ENCODE measurements at regions not wholly inside any gene's neighbourhood (a gene's known extent, or its start where the extent isn't known, plus 50 kb on each side); places are given as distances from the start of the nearest gene placed in this dataset.

- H3K4me3 ChIP-seq (ENCODE audit: extremely low read depth, insufficient read depth, low read length, poor library complexity, severe bottlenecking), result no peak overlapping the region
- 89% methylated on average over 10 of the region's 11 CpGs for WGBS, 2 experiments (ENCODE audit: insufficient coverage in 2 of 2)
- H3K9me3 ChIP-seq (ENCODE audit: control insufficient read depth, low read length), result no peaks in the 10 kb centered on the region
- no peak overlapping the region for H3K27ac ChIP-seq (ENCODE audit: low read depth, low read length, severe bottlenecking)
- no peaks in the 10 kb centered on the region for H3K36me3 ChIP-seq (ENCODE audit: control insufficient read depth, insufficient read depth, low read length)
- peaks cover 3% of the 10 kb centered on the region for H3K4me1 ChIP-seq (ENCODE audit: control insufficient read depth, insufficient read depth, low read length, poor library complexity, severe bottlenecking)
These were observed 146.3 kb upstream of the RAB4A start for GRCh38 chr1:229124520-229125124.

- Histone ChIP-seq H3K27ac (ENCODE audit: low read depth, low read length, severe bottlenecking) (no peak overlapping the region), H3K4me1 (ENCODE audit: control insufficient read depth, insufficient read depth, low read length, poor library complexity, severe bottlenecking) (peaks cover 7% of the 10 kb centered on the region), H3K4me3 (ENCODE audit: extremely low read depth, insufficient read depth, low read length, poor library complexity, severe bottlenecking) (no peak overlapping the region), H3K36me3 (ENCODE audit: control insufficient read depth, insufficient read depth, low read length) (no peaks in the 10 kb centered on the region), H3K9me3 (ENCODE audit: control insufficient read depth, low read length) (no peaks in the 10 kb centered on the region)
- WGBS, 2 experiments (ENCODE audit: insufficient coverage in 2 of 2), result 100% methylated on average over 1 of the region's 2 CpGs; no CpG with 5 or more reads in 1 of the 2 experiments
These were observed 143.6 kb upstream of the RAB4A start for GRCh38 chr1:229127301-229127700.

- Histone ChIP-seq H3K27ac (ENCODE audit: low read depth, low read length, severe bottlenecking) (no peak overlapping the region), H3K4me3 (ENCODE audit: extremely low read depth, insufficient read depth, low read length, poor library complexity, severe bottlenecking) (no peak overlapping the region), H3K9me3 (ENCODE audit: control insufficient read depth, low read length) (no peaks in the 10 kb centered on the region), H3K36me3 (ENCODE audit: control insufficient read depth, insufficient read depth, low read length) (no peaks in the 10 kb centered on the region), H3K4me1 (ENCODE audit: control insufficient read depth, insufficient read depth, low read length, poor library complexity, severe bottlenecking) (peaks cover 7% of the 10 kb centered on the region)
- 86 to 100% methylated on average over 1 of the region's 7 CpGs for WGBS, 2 experiments (ENCODE audit: insufficient coverage in 2 of 2)
These were observed 142.8 kb upstream of the RAB4A start for GRCh38 chr1:229128066-229128608.

GRCh38 chr1:229129301-229130027, 141.4 kb upstream of the RAB4A start:
- Histone ChIP-seq H3K4me1 (ENCODE audit: control insufficient read depth, insufficient read depth, low read length, poor library complexity, severe bottlenecking) (peaks cover 7% of the 10 kb centered on the region), H3K9me3 (ENCODE audit: control insufficient read depth, low read length) (peaks cover 2% of the 10 kb centered on the region), H3K27ac (ENCODE audit: low read depth, low read length, severe bottlenecking) (no peak overlapping the region), H3K36me3 (ENCODE audit: control insufficient read depth, insufficient read depth, low read length) (no peaks in the 10 kb centered on the region), H3K4me3 (ENCODE audit: extremely low read depth, insufficient read depth, low read length, poor library complexity, severe bottlenecking) (no peak overlapping the region)
- WGBS, 2 experiments (ENCODE audit: insufficient coverage in 2 of 2), result 77 to 90% methylated on average over 16 to 17 of the region's 17 CpGs

DNA sequence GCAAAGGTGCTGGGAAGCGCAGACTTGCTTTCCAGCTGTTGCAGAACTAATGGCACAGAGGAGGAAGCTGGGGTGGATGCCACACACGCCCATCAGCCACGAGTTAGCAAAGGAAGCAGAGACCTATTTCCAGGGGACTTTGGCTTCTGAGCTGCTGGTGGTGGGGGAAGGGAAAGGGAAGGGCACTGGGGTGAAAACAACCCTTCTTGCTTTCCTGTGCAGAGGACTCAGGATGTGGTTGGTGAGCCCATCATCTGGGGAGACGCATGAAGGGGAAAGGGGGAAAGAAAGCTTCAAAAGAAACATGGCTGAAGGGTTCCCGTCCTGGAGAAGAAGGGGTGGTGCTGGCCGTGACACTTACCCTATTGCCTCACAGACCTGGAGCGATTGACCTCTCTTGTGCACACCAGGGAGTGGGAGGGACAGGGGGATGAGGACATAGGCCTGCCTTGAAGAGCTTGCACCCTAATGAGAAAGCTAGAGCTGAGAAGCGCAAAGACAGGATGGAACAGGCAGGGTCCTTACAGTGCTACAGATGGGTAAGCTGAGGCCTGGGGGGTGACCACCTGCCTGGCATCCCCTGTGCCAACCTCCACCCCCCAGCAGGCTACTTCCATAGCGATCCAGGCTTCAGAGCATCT, 140.8 kb upstream of the RAB4A start:
- H3K27ac ChIP-seq (ENCODE audit: low read depth, low read length, severe bottlenecking), result no peak overlapping the region
- H3K36me3 ChIP-seq (ENCODE audit: control insufficient read depth, insufficient read depth, low read length), result no peaks in the 10 kb centered on the region
- H3K4me1 ChIP-seq (ENCODE audit: control insufficient read depth, insufficient read depth, low read length, poor library complexity, severe bottlenecking), result peaks cover 7% of the 10 kb centered on the region
- 78 to 86% methylated on average over 7 to 8 of the region's 9 CpGs for WGBS, 2 experiments (ENCODE audit: insufficient coverage in 2 of 2)
- no peak overlapping the region for H3K4me3 ChIP-seq (ENCODE audit: extremely low read depth, insufficient read depth, low read length, poor library complexity, severe bottlenecking)
- peaks cover 9% of the 10 kb centered on the region for H3K9me3 ChIP-seq (ENCODE audit: control insufficient read depth, low read length)

DNA sequence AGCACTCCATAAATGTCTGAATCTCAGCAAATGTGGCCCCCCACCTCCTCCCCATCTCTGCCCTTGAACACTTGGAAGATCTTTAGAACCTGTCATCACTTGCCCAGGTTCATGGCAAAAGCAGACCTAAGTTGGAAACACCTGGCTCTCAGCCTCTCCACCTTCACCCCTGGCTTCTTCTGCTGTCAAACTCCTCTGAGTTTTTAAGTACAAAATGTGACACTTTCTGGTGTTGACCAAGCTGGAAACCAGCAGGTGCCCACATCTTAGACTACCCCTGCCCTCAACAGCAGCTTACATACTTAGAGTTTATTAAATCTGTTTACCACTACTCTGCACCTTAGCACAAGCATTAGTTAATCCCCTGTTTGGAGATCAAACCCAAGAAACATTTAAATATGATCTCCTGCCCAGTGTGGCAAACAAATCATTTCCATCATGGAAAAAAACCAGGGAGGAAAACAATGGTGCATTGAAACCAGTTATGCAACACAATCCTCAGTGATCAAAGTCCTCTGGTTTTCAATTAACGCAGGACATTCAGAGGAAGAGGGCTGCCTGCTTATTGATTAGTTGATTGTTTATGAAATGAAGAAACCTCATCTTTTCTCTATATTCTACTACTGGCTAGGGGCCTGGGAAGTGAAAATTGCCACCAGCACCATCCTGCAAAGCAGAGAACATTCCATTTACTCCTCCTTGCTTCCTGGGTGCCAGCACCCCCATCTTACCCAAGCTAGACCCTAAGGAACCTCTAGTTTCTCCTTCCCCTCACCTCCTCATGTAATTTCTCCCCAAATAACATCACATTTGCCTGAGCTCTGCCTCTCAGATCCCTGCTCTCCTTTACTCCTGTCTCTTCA, 139.4 kb upstream of the RAB4A start:
- 100% methylated on average over 1 of the region's 1 CpG; no CpG with 5 or more reads in 1 of the 2 experiments for WGBS, 2 experiments (ENCODE audit: insufficient coverage in 2 of 2)
- Histone ChIP-seq H3K4me3 (ENCODE audit: extremely low read depth, insufficient read depth, low read length, poor library complexity, severe bottlenecking) (no peak overlapping the region), H3K36me3 (ENCODE audit: control insufficient read depth, insufficient read depth, low read length) (no peaks in the 10 kb centered on the region), H3K4me1 (ENCODE audit: control insufficient read depth, insufficient read depth, low read length, poor library complexity, severe bottlenecking) (peaks cover 7% of the 10 kb centered on the region), H3K9me3 (ENCODE audit: control insufficient read depth, low read length) (peaks cover 14% of the 10 kb centered on the region), H3K27ac (ENCODE audit: low read depth, low read length, severe bottlenecking) (no peak overlapping the region)

DNA sequence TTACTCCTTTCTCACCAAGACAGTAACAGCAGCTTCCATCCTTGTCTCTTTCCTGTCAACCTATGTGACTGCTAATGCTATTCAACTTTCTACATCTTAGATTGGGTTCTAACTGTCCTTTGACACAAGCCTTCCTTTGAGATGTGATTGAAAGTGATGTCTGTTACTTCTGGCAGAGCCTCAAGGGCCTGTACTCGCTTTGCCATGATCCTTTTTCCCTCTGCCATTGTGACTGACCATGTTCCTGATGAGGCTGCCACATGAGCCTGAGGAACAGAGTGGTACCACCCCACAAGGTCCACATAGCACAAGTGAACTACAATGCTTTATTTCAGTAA, 138.8 kb upstream of the RAB4A start:
- Histone ChIP-seq H3K9me3 (ENCODE audit: control insufficient read depth, low read length) (peaks cover 14% of the 10 kb centered on the region), H3K4me3 (ENCODE audit: extremely low read depth, insufficient read depth, low read length, poor library complexity, severe bottlenecking) (no peak overlapping the region), H3K27ac (ENCODE audit: low read depth, low read length, severe bottlenecking) (no peak overlapping the region), H3K4me1 (ENCODE audit: control insufficient read depth, insufficient read depth, low read length, poor library complexity, severe bottlenecking) (peaks cover 7% of the 10 kb centered on the region), H3K36me3 (ENCODE audit: control insufficient read depth, insufficient read depth, low read length) (no peaks in the 10 kb centered on the region)
- 89 to 100% methylated on average over 1 of the region's 1 CpG for WGBS, 2 experiments (ENCODE audit: insufficient coverage in 2 of 2)

GRCh38 chr1:229132706-229133105, 138.2 kb upstream of the RAB4A start:
- peaks cover 4% of the 10 kb centered on the region for H3K4me1 ChIP-seq (ENCODE audit: control insufficient read depth, insufficient read depth, low read length, poor library complexity, severe bottlenecking)

GRCh38 chr1:229133151-229133550, 137.8 kb upstream of the RAB4A start:
- Histone ChIP-seq H3K36me3 (ENCODE audit: control insufficient read depth, insufficient read depth, low read length) (no peaks in the 10 kb centered on the region), H3K4me3 (ENCODE audit: extremely low read depth, insufficient read depth, low read length, poor library complexity, severe bottlenecking) (no peak overlapping the region), H3K4me1 (ENCODE audit: control insufficient read depth, insufficient read depth, low read length, poor library complexity, severe bottlenecking) (peaks cover 4% of the 10 kb centered on the region), H3K27ac (ENCODE audit: low read depth, low read length, severe bottlenecking) (no peak overlapping the region), H3K9me3 (ENCODE audit: control insufficient read depth, low read length) (peaks cover 14% of the 10 kb centered on the region)
- WGBS, 2 experiments (ENCODE audit: insufficient coverage in 2 of 2), result 100% methylated on average over 1 of the region's 2 CpGs

More at GRCh38 chr1:229132706-229133105, 138.2 kb upstream of the RAB4A start:
- Histone ChIP-seq H3K9me3 (ENCODE audit: control insufficient read depth, low read length) (peaks cover 14% of the 10 kb centered on the region), H3K27ac (ENCODE audit: low read depth, low read length, severe bottlenecking) (no peak overlapping the region), H3K4me3 (ENCODE audit: extremely low read depth, insufficient read depth, low read length, poor library complexity, severe bottlenecking) (no peak overlapping the region), H3K36me3 (ENCODE audit: control insufficient read depth, insufficient read depth, low read length) (no peaks in the 10 kb centered on the region)

DNA sequence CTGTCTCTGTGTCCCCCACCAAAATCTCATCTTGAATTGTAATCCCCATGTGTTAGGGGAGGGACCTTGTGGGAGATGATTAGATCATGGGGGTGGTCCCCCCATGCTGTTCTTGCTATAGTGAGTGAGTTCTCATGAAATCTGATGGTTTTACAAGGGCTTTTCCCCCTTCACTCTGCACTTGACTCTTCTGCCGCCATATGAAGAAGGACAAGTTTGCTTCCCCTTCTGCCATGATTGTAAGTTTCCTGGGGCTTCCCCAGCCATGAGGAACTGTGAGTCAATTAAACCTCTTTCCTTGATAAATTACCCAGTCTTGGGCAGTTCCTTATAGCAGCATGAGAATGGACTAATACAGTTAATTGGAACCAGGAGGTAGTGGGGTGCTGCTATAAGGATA, 137.1 kb upstream of the RAB4A start:
- H3K4me3 ChIP-seq (ENCODE audit: extremely low read depth, insufficient read depth, low read length, poor library complexity, severe bottlenecking), result no peak overlapping the region
- H3K4me1 ChIP-seq (ENCODE audit: control insufficient read depth, insufficient read depth, low read length, poor library complexity, severe bottlenecking), result peaks cover 4% of the 10 kb centered on the region
- no peaks in the 10 kb centered on the region for H3K36me3 ChIP-seq (ENCODE audit: control insufficient read depth, insufficient read depth, low read length)
- 100% methylated on average over 1 of the region's 1 CpG; no CpG with 5 or more reads in 1 of the 2 experiments for WGBS, 2 experiments (ENCODE audit: insufficient coverage in 2 of 2)
- H3K27ac ChIP-seq (ENCODE audit: low read depth, low read length, severe bottlenecking), result no peak overlapping the region
- peaks cover 14% of the 10 kb centered on the region for H3K9me3 ChIP-seq (ENCODE audit: control insufficient read depth, low read length)

Data from mesodermal cell (in vitro differentiated cells).